Esophagus muscularis mucosa (tissue), 3 donors: ENCODE measurements at regions not wholly inside any gene's neighbourhood (a gene's known extent, or its start where the extent isn't known, plus 50 kb on each side); places are given as distances from the start of the nearest gene placed in this dataset.

ENCODE experiments used
- CTCF ChIP-seq, 3 experiments: fragments of 200-600 bp in 2 of 3; fragments of 450-650 bp in 1 of 3; sonication (generic) in 2 of 3; IDR thresholded peaks; one replicate each; pipeline ENCODE4 v1.5.1; 2017 to 2019; ENCODE audit warnings: antibody characterized with exemption in 3 of 3, mild to moderate bottlenecking in 2 of 3, moderate library complexity in 1 of 3
- POLR2A ChIP-seq: fragments of 450-650 bp; IDR thresholded peaks from one replicate; pipeline ENCODE4 v1.6.1; 2017; ENCODE audit warnings: antibody characterized with exemption, moderate library complexity, mild to moderate bottlenecking, low read depth
- POLR2AphosphoS5 ChIP-seq, 2 donors: sonication (generic); formaldehyde crosslinking; IDR thresholded peaks; one replicate each; pipeline ENCODE4 v1.6.1; 2017; ENCODE audit warnings: antibody characterized with exemption in 2 of 2

- TF ChIP-seq CTCF (IDR thresholded peaks at IDR 0.05) (no peak), POLR2A (no peak), POLR2AphosphoS5 (IDR thresholded peaks at IDR 0.05) (no peak)
Measured at GRCh38 chr5:57960569-57960968, 478.0 kb upstream of the ACTBL2 start.
